Stimulated activated CD8-positive, alpha-beta memory T cell treated with anti-CD3 and anti-CD28 coated beads, Interleukin-4, amount 100 ng/mL, for 24 hours (primary cell): ENCODE measurements at regions not wholly inside any gene's neighbourhood (a gene's known extent, or its start where the extent isn't known, plus 50 kb on each side); places are given as distances from the start of the nearest gene placed in this dataset.
"Not testable (repeated sequence)": the region's sequence is repeated elsewhere in the genome, so short reads cannot be mapped to it uniquely, and the experiment has no call there.

Experiments
- DNase-seq: peaks from one replicate; pipeline ENCODE4 v3.0.0-alpha.2; 2020; ENCODE audit warnings: low read depth

DNA sequence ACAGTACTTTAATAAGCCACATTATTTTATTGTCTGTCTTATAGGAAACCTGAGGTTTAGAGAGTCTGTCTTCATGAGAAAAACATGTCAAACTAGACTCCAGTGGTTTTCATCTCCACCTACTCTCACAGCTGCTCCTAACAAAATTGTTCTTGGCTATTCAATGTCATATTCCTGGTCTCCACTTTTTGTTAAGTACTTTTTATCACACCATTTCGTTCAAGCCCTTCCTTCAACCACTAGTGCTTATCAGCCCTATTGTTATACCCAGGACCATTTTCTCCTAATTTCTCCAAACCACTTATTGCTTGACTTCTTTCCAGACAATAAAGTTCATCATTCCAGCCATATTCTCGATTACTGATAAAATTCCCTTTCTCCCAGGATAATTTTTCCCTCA lies 1674.3 kb upstream of the AGA start:
- DNase-seq = no peak

GRCh38 chr4:179123084-179123483 lies 1680.8 kb upstream of the AGA start:
- no peak for DNase-seq

- DNase-seq = no peak
Measured at GRCh38 chr4:179124419-179124818, 1682.2 kb upstream of the AGA start.

GRCh38 chr4:179124957-179125356 lies 1682.7 kb upstream of the AGA start:
- no peak for DNase-seq

DNA sequence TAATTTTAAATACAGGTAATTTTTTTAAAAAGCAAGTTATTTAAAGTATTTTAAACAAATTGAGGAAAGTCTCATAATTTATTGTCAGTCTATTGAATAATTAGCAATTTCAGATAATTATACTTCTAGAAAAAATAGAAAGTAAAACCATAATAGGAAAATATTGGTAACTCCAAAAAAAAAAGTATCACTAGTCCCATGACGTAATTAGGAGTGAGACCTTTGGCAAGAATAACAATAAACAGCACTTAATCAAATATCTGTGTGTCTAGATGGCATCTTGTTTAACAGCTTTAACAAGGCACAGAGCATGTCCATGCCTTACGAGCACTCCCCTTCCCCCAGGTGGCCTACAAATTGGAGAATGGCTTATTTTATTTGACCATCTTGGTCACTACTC lies 1683.6 kb upstream of the AGA start:
- no peak for DNase-seq

DNA sequence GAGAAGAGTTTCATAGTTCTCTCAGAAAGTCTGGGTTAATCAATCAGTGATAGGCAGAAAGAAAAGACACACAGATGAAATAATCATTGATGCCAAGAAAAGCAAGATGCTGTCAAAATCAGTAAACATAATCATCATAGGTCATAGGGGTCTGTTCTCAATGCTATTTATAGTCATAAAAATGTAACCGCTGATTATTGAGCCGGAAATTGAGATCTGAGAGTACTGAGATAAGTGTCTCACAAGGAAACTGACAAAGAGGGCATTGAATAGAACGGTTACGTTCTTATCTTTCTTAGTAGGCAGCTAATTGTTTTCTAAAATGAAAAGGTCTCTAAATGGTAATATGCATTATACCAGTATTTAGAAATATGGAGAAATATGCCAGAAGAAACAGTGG lies 1686.1 kb upstream of the AGA start:
- DNase-seq = no peak

DNA sequence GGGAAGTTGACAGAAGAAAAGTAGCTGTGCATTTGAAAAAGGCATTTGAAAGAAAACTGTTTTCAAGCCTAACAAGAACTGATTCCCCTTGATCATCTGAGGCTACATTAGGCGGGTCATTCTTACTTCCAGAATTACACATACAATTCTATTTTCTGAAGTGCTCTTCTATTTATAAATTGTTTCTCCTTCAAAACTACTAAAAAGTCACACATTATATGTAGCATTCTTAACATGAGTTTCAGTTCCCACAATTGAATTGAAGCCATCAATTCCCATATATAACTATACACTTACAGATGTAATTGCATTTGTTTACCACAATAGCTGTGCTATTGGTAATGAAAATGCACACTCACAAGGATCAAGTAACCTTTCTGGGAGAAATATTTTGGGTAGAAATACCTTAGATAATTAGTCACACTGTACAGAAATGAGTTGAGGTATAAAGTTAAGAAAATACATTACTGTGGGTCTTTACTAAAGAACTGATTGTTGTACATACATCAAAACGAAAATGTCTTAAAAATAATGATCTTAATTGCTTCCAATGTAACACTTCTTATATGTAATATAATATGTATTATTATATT lies 1688.0 kb upstream of the AGA start:
- DNase-seq = no peak

DNA sequence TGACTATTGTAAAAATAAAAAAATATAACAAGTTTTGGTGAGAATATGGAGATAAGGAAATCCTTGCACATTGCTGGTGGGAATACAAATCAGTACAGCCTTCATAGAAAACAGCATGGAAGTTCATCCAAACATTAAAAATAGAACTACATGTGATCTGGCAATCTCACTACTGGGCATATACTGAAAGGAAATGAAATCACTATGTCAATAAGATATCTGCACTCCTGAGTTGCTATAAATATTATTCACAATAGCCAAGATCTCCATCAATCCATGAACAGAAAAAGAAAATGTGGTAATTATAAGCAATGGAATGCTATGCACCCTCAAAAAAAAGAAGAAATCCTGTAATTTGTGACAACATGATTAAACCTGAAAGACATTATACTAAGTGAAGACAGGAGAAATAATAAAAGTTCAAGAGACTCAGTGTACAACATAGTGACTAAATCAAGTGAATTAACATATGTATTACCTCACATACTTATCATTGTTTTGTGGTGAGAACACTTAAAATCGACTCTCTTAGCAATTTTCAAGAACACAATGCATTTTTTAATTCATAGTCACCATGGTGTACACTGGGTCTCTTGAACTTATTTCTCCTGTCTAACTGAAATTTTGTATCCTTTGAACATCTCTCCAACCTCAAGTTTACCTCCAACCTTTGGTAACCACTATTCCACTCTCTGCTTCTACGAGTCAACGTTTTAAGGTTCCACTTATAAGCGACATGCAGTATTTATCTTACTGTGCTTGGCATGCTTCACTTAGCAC lies 1703.7 kb upstream of the AGA start:
- no peak for DNase-seq

DNA sequence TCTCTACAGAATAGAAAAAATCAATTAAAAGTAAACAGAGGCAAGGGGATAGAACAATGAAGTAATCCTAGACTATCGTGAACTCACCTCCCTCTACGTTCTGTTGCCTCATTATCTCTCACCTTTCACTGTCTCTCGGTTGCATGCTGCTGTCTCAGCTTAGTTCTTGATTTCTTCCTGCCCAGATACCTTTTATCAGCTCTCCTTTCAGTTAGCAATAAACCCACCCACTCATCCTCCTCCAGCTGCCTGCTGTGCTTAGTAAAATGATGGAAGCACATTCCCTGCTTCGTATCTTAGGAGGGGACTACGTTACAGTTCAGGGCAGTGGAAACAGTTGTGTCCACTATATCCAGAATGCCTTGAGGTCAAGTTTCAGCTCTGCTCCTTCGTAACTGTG lies 1709.5 kb upstream of the AGA start:
- DNase-seq = no peak

- no peak for DNase-seq
Measured at GRCh38 chr4:179163147-179163546, 1720.9 kb upstream of the AGA start.

GRCh38 chr4:179164267-179164999 lies 1722.2 kb upstream of the AGA start:
- no peak for DNase-seq

GRCh38 chr4:179165000-179165738 lies 1722.9 kb upstream of the AGA start:
- DNase-seq = no peak

GRCh38 chr4:179165862-179166261 lies 1723.6 kb upstream of the AGA start:
- DNase-seq = no peak

GRCh38 chr4:179170308-179170707 lies 1728.1 kb upstream of the AGA start:
- not testable (repeated sequence) for DNase-seq

DNA sequence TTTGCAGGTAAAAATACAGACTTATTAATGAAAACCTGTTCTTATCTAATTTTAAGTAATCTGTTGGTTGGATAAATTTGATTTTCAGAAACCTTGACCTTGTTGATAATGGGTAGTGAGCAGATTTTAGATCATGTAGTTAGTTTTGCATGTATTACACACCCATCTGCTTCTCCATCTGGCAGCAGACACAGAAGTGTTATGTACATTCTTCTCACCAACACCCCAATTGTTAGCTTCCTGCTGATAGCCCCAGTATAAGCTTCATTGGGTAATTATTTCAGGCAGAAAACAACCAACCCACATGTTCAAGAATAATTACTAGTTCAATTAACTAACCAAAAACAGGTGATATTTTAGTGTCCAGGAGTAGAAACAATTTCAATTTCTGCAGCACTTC lies 1740.5 kb upstream of the AGA start:
- DNase-seq = no peak

- no peak for DNase-seq
Measured at GRCh38 chr4:179195887-179196286, 1753.7 kb upstream of the AGA start.

DNA sequence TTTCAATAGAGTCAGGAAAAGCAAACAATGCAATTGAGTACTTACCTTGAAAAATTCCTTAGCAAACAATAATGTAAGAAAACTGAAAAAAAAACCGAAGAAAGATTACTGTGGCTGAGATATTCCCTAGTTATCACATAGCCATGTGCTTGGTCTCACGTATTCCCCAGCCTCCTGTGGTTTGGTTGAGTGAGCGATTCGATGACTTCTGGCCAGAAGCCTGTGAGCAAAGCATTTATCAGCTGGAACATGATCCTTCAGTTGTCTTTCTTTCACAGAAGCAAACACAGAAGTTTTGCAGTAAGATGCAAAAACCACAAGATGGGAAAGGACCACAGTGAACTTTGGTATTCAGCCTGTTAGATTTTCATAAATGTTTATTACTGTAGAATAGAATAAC lies 1754.3 kb upstream of the AGA start:
- DNase-seq = no peak

DNA sequence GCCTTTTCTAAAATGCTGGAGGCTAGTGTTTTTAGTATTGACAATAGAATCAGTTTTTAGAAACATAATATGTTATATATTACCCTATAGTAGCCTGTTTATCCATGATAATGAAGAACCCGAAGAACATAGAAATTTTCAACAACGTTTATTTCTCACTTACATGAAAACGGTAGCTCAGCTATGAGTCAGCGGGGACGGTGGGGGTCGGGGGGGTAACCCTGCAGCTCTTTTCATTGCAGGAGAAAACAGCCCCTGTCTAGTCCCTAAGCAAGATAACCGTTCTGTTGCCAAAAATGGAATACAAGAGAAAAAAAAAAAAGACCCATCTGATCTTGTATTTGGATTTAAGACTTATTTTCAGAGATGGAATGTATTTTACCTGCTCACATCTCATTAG lies 1758.4 kb upstream of the AGA start:
- no peak for DNase-seq

- DNase-seq = no peak
Measured at GRCh38 chr4:179225594-179225993, 1783.4 kb upstream of the AGA start.

DNA sequence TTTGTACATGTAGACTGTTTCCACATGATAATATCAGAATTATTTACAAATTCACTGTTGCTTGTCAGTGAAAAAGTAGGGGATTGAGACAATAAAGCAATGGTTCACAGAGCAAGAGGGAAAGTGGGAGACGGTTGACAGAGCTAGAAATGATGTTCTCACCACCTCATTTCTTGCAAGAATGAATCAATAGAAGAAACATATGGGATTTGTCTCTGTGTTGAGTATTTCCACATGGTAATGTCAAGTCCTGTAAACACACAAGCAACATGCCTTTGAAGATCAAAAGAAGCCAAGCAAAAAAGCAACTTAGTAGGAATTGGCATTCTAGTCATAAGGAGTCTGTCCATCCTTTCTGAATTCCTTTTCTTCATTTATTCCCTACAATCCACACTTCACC lies 1806.6 kb upstream of the AGA start:
- no peak for DNase-seq

- no peak for DNase-seq
Measured at GRCh38 chr4:179268791-179269190, 1826.6 kb upstream of the AGA start.

DNA sequence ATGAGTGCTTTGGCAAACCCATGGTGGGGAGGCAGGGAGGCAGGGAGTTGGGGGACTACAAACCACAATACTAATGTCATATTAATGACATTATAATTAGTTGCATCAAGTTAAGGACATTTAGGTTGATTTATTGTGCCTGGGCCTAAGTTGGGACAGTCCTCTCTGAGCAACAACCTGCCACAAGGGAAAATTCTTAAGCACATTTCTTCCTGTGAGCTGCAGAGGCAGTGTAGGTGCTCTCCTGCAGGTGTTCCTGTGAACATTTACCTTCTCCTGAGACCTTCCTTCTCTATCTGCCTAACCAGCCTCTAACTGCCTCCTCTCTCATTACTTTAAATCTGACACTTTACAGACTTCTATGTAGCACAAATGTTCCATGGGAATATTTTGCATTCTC lies 1830.0 kb upstream of the AGA start:
- DNase-seq = no peak

DNA sequence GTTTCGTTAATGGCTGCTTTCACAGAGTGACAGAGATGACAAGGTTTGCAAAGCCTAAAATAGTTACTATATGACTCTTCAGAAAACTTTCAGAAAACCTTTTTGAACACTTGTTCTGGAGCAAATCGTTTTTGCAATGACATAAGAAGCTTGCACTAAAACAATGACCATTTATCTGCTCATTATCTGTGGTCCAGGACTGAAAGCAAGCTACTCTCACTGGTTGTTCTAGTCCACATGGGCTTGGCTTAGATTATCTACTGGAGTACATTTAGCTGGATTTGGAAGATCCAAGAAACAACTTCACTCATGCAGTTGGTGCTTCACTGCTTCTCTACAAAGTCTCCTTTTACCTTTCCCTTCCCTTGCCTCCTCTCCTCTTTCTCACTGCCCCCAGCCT lies 1836.4 kb upstream of the AGA start:
- DNase-seq = no peak
